Kidney tubule cell (primary cell): ENCODE measurements at regions not wholly inside any gene's neighbourhood (a gene's known extent, or its start where the extent isn't known, plus 50 kb on each side); places are given as distances from the start of the nearest gene placed in this dataset.
"Not testable (repeated sequence)": the region's sequence is repeated elsewhere in the genome, so short reads cannot be mapped to it uniquely, and the experiment has no call there.

Experiments
- DNase-seq: peaks from one replicate; pipeline ENCODE4 v3.0.0-alpha.2; 2018; ENCODE audit warnings: low spot score

DNA sequence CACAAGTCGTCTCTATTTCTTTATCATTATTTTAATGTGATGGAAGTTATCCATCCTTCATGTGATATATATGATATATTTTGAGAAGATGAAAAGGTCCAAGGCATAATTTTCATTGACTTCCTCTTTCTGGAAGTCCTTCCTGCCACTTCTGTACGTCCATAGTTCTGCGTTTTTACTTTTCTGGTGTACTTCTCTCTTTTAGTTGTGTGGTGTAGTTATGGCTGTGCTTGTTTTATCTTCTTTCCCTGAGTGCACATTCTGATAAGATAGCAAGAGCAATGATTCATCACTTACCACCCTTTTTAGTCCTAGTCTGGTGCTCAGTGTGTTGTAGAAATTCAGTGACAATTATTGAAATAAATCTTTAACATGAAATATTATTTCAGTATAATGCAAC lies 231.3 kb upstream of the FERD3L start:
- no peak for DNase-seq

DNA sequence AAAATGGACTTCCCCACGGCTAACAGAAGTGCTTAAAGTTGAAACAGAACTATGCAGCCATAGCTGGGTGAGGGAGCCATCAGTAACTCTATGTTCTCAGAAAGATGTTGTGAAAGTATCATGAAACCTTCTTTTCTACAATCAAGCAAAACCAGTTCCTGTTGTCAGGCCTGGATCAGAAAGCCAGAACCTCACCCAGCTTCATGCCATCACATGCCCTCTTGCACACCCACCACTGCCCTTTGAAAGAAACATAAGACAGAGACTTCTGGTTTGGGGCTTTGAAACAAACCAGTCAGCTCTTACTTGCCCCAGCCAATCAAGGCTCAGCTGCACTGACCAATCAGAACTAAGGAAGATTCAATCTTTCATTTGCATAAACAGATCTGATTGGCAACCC lies 230.8 kb upstream of the FERD3L start:
- no peak for DNase-seq

DNA sequence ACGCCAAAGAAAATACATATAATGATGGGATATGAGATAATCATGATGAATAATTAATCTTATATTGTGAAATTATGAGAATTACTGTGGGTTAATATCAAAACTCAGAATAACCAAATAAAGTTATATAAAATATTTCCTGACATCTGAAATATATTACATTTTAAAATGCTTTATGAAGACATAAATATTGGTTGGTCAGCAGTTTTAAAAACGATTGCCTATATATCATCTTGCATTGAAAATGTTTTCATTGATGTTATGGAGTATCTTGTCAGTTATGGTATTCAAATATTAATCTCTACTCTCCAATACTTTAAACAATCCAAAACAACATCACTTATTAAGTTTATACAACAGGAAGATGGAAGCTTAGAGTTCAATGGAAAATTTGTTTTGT lies 228.1 kb upstream of the FERD3L start:
- DNase-seq: no peak

DNA sequence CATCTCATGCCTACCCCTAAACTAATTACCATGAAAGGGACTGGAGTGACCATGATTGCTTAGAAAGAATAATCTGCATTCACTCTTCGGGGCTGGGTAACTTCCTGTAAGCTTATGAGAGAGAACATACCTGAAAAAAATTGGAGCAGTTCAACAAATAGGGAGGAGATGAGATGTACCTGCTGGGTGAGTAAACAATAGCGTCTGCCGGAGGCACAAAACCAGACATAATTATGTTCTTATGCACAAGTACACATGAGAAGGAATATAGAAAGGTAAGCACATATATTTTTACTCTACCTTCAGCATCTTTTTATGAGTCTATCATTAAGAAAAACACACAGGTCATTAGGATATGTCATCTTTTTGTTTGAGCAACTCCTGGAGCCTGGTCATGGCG lies 224.6 kb upstream of the FERD3L start:
- no peak for DNase-seq

DNA sequence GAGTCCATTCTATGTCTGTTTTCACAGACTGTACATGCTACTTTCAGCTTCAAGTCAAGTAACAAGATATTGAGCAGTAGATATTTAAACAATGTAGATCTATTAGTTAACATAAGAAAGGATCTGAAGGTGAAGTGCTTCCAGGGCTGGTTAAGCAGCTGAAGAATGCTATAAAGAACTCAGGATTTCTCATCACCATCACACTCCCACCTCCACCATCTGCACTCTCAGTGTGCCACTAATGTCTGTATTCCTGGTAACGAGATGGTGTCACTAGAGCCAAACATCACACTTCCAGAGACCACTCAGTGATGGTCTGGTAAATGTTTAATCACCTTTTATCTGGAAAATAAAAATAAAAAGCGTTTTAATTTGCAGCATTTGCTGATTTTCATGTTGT lies 224.0 kb upstream of the FERD3L start:
- no peak for DNase-seq

DNA sequence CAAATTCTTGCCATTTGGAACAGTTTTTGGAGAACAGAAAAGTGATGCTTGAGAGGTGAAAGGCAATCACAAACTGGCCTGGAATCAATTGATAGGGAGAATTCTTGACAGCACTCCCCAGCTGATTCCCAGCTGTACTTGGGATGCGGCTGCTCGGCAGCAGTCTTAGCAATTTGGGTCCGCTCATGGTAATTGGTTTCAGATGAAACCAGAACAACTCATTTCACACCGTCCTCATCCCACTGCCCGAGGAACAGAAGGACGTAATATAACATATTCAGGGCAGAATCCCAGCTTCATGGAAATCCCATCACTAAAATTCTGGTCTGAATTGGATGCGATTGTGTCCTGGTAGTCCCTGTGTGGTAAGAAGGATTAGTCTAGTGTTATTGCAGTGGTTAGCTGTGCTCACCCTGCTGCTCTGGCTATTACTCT lies 223.3 kb upstream of the FERD3L start:
- no peak for DNase-seq

DNA sequence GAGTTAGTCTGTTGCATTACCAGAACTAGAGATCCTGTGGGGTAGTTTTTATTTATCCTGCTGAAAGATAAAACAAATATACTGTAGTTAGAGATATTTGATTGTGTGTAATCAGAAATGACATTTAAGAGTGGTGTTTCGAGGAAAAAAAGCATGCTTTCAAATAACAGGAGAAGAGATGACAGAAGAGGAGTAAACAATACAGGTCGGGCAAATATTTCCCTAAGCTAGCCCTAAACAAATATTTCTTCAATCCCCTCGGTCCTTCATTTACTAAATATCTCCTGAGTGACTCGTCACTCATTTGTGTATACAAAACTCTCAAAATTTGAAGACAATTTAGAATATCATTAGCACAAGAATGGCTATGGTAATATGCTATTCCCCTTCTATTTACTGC lies 219.7 kb upstream of the FERD3L start:
- DNase-seq: no peak

DNA sequence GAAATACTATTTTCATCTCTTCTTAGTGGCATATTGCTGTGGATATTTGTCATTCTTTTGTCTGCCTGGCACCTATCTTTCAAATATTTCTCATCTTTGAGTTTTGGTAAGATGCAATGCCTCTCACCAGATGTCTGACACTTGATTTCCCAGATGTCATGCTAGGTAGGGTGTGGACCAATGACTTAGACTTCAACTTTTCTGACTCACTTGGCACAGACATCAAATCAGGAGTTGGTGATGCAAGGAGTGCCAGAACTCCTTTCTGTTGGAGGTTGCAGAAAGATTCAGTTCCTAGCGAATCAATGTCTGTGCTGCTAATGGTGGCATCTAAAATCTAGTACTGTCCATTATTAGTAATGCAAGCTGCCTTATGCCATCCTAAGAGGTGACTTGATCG lies 216.9 kb upstream of the FERD3L start:
- DNase-seq: no peak

DNA sequence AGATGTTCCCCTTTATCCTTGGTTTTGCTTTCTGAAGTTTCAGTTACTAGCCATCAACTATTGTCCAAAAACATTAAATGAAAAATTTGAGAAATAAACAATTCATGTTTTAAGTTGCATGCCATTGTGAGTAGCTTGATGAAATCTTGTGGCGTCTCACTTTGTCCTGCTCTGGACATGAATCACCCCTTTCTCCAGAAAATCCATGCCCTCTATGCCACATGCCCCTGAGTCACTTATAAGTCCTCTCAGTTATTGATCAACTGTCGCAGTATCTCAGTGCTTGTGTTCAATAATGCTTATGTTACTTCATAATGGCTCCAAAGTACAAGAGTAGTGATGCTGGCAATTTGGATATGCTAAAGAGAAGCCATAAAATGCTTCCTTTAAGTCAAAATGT lies 208.0 kb upstream of the FERD3L start:
- DNase-seq: no peak

DNA sequence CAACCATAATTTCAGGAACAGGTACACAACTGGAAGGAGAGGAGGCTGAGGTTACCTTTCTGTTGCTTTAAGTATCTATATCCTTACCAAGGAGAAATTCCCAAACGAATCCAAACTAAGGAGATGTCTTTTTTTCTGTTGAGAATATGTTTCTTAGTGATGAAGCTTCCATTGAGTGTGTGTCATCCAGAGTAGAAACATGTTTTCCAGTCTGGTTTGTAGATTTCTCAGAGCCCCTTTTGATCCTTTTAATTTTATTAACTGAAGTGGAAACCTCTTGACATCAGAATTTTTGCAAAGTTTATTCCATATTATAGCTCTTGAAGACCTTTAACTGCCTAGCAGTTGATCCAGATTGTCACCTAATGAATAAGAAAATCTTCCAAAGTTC lies 207.1 kb upstream of the FERD3L start:
- no peak for DNase-seq

DNA sequence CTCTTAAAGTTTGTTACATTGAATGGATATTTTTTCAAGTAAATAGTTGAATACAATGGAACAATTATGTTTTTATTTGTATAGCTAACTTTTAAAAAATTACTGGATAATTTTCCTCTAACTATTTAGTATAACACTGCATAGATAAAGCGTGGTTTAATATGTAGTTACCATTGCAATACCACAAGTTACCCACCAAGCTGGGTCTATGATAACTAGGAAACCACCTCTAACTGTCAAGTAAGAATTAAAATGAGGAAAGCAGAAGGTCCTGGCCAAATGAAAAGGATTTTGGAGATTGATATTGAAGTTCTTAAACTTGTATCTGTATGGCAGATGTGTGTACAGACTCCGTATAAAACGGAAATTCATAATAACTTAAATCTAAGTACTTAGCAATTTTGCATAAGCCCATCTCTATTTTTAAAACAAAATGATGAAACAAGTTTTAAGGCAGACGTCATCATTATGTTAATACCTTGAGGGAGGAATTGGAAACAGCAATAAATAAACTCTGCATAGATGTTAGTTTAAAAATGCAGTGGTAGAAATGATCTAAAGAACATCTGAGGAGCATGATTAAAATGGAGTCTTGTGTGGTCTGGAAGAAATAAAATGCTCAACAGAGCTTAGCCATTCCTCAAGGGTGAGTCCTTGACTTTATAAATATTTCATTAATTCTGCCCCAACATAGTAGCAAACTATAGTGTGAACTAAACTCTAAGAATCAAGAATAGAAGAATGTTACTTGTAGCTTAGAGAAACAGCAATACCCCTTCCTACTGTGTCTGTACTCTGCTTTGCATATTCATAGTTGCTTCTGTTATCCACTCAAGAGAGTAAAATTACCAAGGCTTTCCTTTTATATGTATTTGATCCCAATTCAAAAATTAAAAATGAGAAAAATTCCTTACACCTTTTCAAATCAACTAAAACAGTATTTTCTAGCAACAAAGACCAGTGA lies 206.4 kb upstream of the FERD3L start:
- no peak for DNase-seq

DNA sequence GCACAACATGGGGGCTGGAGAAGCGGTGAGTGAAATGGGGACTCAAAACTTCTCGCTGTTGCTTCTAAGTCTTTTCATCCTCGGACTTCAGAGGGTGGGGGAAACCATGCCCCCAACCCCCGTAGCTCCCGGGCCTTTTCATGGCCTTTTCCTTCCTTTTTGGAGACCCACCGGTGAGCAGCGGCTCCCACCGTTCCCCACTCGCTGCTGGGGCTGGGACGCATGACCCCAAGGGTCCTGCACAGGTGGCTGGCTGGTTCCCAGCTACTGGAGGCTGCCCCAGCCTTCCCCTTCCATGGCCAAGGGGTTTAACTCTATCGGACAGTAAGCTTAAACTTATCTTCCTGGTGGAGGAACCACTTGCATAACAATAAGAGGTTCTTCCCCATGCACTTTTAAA lies 194.3 kb upstream of the FERD3L start:
- no peak for DNase-seq

DNA sequence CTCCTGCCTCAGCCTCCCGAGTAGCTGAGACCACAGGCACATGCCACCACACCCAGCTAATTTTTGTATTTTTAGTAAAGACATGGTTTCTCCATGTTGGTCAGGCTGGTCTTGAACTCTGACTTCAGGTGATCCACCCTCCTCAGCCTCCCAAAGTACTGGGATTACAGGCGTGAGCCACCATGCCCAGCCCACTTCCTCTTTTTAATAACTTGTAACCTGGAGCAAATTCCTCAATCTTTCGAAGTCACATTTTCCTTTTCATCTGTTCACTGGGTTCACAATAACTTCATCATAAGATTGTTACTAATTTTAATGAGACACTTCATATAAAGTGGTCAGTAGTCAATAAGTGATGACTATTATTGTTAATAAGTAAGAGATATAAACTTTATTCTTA lies 193.3 kb upstream of the FERD3L start:
- not testable (repeated sequence) for DNase-seq

DNA sequence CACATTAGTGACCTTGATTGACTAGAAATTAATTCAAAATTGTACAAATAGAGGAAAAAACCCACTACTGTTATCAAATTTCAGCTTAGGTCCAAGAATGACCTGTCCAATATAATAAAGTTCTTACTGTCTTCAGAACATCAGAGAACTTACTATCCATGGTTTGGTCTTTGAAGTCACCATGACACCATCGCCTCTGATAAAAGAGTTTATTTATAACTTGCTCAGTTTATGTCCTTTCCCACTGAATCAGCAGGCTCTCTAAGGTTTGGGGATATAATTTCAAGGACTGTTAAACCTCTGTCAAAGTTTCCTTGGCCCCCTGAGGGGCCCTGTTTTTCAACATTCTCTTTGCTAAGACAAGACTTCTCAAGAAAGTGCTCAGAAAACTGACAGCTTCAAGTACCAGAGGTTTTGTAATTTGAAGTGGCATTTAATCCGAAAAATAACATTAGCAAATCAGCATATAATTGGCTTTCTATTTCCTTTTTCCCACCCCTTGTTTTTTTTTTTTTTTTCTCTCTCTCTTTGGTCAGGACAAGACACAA lies 191.7 kb upstream of the FERD3L start:
- DNase-seq: no peak

DNA sequence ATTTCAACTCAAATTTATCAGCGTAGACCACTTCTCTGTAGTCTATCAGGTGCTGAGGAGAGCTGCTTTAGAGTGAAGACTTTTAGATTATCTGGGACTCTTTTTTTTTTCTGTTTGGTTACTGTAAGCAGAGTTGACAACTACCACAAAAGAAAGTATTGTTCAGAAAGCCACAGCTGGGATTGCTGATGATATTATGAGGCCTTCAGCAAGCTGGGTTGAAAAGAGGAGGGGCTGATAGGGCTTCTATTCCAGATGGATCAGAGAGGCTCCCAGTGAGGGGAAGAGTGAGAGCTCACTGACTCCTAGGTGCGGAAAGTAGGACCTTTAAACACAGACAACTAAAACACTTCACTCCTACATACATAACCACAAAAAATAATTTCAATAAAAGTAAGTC lies 188.5 kb upstream of the FERD3L start:
- no peak for DNase-seq

DNA sequence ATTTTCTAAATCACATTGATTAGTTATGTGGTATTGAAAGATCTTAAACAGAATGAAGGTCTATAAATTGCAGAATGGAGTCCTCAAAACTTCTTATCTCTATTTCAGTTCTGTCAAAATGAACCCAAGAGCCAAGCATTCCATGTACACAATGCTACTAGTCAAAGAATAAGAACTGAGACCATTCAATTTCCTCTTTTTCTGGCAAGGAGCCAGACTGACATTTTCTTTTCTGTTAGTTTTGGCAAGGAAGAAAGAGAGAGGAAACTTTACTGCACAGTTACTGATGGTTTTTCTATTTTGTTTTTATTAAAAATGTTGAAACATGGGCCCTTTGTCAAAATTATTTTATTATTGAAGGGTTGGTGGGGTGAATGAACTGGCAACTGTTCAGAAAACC lies 181.8 kb upstream of the FERD3L start:
- no peak for DNase-seq

DNA sequence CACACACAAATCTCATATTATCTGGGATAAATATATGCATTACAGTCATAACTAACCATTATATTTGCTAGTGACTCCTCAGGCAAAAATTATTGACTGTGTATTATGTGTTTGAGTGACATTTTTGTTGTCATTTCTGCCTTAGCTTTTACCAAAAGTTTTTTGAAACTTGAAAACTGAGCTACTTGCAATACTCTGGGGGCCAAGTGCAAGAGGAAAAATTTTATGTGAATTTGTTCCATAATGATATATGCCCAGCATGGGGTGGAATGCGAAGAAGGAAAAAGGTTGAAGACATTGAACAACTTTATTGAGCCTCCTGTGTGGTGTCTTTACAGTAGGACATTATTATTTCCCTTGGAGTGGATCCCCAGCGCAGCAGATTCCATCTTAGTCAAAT lies 176.8 kb upstream of the FERD3L start:
- DNase-seq: no peak

DNA sequence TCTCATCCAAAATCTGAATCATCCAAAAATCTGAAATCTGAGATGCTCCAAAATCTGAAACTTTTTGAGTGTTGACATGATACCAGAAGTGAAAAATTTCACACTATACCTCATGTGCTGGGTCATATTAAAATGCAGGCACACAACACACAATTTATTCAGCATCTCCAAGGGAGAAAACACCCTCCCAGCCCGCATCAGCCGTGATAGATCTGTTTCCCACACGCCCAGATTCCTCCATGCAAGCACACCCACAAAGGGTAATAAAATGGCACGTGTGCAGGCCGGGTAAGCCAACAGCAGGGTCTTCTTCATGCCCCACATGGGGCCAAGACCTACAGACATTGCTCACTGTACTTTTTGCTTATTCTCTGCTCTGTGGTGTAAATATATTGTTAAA lies 173.1 kb upstream of the FERD3L start:
- no peak for DNase-seq

DNA sequence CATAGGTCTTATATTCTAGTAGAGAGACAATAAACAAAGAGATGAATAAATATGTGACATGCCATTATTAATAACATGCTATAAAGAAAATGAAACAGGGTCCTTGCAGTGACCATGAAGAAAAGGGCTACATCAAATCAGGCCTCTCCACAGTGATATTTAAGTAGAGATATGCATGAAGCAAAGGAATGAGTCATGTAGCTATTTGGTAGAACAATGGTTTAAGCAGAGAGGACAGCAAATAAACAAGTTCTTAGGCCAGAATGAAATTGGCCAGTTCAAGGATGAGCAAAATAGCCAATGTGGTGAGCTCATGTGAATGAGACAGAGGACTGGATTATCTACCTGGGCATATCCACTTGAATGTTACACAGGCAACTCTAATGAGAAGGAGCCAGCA lies 172.2 kb upstream of the FERD3L start:
- no peak for DNase-seq

DNA sequence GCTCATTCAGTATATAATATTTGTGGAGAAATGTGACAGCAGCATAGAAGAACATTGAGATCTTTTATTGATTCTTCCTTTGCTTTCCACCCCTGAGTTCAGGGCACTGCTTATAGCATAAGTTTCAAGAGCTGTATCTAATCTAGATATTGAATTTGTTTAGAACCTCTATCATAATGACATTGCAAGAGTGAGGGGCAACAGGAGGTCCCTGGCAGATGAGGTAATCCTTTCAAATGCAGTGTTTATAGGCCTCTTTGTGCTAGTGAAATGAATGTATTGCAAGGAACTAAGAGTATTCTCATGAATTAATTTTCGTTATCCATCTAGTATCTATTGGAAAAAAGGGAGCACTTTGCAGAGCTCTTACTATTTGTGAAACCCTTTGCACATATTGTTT lies 167.2 kb upstream of the FERD3L start:
- no peak for DNase-seq

DNA sequence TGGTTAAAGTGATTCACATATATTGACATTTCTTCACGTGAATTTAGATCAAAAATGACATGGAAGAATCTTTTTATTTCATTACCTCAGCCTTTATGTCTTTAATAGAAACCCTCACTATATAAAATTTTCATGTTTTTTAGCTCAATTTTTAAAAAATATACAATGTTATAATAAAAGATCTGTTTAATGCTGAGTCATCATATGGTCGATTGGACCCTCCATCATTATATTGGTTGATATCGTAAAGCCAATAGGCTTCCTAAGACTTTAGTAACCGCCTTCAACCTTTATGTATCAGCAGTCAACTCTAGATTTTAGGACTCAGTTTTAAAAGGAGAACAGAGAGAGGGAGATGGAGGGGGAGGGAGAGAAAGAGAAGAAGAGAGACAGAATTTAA lies 162.3 kb upstream of the FERD3L start:
- DNase-seq: no peak

DNA sequence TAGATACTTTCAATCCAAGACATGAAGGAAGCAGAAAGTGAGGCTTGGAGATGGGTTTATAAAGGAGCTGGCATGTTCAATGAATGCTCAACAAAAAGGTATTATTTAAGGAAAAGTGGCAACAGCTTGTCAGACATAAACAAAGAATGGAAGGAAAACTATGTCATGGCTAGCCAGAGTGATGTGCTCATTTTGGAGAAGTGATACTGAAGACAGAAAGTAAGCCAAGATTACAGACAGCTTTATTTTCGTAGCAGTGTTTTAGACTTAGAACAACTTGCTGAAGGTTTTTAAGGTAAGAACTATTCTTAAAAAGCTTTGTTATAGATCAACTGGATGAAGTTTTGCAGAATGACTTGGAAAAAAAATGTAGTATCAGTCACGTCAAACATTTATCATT lies 160.5 kb upstream of the FERD3L start:
- DNase-seq: no peak

DNA sequence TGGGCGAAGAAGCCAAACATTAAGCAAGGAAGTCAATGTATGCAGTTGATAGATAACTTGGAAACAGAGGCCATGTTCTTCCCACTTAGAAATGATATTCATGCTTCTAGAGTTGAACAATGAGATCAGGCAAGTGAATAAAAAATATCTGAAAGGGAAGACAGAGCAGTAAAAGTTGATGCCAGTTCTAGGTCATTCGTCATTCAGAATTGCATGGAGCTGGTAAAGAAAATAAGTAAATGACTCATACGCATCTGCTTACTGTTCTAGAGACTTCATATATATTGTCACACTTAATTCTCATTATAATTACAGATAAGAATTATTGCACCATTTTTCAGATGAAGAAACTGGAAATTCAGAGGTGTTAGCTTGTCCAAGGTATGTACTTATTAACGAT lies 158.9 kb upstream of the FERD3L start:
- no peak for DNase-seq

DNA sequence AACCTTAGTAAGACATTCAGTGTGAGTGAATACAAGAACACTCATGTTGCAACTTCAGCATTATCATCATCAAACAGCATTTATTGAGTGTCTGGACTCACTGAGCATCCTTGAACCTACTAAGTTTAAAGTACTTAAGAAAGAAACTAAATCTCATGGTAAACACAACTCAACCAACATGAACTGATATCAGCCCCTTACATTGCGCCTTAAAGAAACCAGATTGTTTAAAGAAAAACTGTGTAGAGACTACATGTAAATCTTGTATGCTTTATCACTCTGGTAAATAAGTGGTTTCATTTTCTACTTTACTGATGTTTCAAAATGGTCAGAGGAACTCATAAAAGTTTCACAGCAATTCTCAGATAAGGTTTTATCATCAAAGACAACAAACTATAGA lies 157.5 kb upstream of the FERD3L start:
- no peak for DNase-seq
